ENCODE measurements at regions not wholly inside any gene's neighbourhood (a gene's known extent, or its start where the extent isn't known, plus 50 kb on each side); places are given as distances from the start of the nearest gene placed in this dataset.

DNA sequence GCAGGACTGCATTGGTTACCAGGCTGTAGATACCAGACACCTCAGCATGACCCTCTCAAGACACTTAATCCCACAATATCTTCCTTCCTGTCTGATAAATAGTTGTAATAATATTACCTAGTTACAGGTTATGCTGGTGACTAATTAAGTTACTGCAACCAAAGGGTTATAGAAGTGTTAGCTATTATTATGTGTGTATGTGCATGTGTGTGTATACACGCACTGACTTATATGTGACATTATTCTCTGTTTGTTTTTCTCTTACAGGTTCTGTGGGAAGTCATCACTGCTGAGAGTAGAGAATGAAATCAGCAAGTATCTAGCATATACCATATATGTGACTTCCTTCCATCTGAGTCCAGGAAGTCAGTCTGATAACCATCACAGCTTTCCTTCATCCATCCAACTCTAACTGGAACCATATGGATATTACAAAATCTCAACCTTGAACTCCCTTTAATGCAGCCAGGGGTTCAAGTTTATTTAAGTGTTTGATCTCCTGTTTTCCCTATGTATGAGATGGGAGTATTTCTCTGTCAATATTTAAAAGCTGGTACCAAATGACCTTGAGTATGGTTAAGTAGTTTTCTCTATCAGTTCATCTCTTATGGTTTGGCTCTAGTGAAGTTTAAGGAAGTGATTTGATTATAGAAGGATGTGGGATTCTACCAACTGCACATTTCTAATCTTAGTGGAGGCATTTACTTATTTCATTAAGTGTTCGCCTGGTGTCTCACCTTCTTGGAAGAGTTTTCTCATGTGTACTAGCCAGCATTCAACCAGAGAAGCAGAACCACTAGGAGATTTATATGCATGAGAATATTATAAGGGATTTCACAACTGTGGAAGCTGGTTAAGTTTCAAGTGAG lies 313.2 kb downstream of the HIVEP2 start:
- 68 to 79% methylated on average over 2 of the region's 2 CpGs for WGBS, 2 donors
- no peak for ATAC-seq (ENCODE audit: low FRiP score in 2 of 2)
- TF ChIP-seq POLR2A (IDR thresholded peaks at IDR 0.05): no peak
- TF ChIP-seq POLR2AphosphoS5 (IDR thresholded peaks at IDR 0.05): no peak
- TF ChIP-seq EP300 (IDR thresholded peaks at IDR 0.05): no peak
- TF ChIP-seq, protein P1, sequence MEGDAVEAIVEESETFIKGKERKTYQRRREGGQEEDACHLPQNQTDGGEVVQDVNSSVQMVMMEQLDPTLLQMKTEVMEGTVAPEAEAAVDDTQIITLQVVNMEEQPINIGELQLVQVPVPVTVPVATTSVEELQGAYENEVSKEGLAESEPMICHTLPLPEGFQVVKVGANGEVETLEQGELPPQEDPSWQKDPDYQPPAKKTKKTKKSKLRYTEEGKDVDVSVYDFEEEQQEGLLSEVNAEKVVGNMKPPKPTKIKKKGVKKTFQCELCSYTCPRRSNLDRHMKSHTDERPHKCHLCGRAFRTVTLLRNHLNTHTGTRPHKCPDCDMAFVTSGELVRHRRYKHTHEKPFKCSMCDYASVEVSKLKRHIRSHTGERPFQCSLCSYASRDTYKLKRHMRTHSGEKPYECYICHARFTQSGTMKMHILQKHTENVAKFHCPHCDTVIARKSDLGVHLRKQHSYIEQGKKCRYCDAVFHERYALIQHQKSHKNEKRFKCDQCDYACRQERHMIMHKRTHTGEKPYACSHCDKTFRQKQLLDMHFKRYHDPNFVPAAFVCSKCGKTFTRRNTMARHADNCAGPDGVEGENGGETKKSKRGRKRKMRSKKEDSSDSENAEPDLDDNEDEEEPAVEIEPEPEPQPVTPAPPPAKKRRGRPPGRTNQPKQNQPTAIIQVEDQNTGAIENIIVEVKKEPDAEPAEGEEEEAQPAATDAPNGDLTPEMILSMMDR (IDR thresholded peaks at IDR 0.05): no peak

DNA sequence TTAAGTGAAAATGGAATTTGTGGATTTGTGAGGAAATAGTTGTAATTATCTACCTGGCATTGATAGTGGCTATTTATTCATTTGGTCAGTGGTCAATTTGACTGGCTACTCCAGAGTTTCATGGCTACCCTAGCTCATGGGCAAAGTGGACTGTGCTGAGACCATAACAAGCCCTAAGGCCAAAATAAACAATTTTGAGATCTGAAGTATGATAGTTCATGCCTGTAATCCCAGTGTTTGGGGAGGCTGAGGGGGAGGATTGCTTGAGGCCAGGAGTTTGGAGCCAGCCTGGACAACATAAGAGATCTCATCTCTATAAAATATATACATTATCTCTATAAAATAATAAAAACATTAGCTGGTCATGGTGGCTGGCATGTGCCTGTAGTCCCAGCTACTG lies 311.7 kb downstream of the HIVEP2 start:
- Histone ChIP-seq H3K4me3 (no peak overlapping the region), H3K4me1 (no peaks in the 10 kb centered on the region), H3K36me3 (no peaks in the 10 kb centered on the region), H3K9me3 (no peaks in the 10 kb centered on the region), H3K27ac (no peak overlapping the region), H3K27me3 (no peaks in the 10 kb centered on the region)
- TF ChIP-seq, protein P1 (IDR thresholded peaks at IDR 0.05): no peak
- TF ChIP-seq POLR2AphosphoS5 (IDR thresholded peaks at IDR 0.05) (no peak), POLR2A (IDR thresholded peaks at IDR 0.05) (no peak), EP300 (IDR thresholded peaks at IDR 0.05) (no peak)
- DNase-seq (no peak), ATAC-seq (ENCODE audit: low FRiP score in 2 of 2) (no peak)

More for the DNA sequence above, 313.2 kb downstream of the HIVEP2 start:
- H3K9me3 ChIP-seq: no peaks in the 10 kb centered on the region
- no peak for DNase-seq
- no peak overlapping the region for H3K4me3 ChIP-seq
- no peaks in the 10 kb centered on the region for H3K27me3 ChIP-seq
- no peaks in the 10 kb centered on the region for H3K36me3 ChIP-seq
- no peak overlapping the region for H3K27ac ChIP-seq
- no peaks in the 10 kb centered on the region for H3K4me1 ChIP-seq

DNA sequence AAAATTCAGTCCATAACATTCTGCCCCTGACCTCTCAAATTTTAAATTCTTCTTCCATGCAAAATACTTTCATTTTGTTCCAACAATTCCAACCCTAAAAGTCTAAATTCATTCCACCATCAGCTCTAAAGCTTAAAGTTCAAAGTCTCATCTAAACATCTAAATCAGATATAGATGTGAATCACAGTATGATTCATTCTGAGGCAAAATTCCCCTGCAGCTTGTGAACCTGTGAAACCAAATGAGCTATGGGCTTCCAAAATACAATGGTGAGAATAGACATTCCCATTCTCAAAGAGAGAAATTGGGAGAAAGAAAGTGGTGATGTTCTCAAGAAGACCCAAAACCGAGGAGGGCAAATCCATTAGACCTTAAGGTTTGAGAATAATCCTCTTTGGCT lies 309.8 kb downstream of the HIVEP2 start:
- H3K36me3 ChIP-seq: no peaks in the 10 kb centered on the region
- H3K4me3 ChIP-seq: no peak overlapping the region
- H3K27me3 ChIP-seq: no peaks in the 10 kb centered on the region
- no peak overlapping the region for H3K27ac ChIP-seq
- DNase-seq (no peak), ATAC-seq (ENCODE audit: low FRiP score in 2 of 2) (no peak)
- TF ChIP-seq POLR2AphosphoS5 (IDR thresholded peaks at IDR 0.05): no peak
- no peak for TF ChIP-seq EP300 (IDR thresholded peaks at IDR 0.05)
- 85 to 93% methylated on average over 1 of the region's 1 CpG for WGBS, 2 donors
- no peaks in the 10 kb centered on the region for H3K9me3 ChIP-seq
- no peaks in the 10 kb centered on the region for H3K4me1 ChIP-seq

DNA sequence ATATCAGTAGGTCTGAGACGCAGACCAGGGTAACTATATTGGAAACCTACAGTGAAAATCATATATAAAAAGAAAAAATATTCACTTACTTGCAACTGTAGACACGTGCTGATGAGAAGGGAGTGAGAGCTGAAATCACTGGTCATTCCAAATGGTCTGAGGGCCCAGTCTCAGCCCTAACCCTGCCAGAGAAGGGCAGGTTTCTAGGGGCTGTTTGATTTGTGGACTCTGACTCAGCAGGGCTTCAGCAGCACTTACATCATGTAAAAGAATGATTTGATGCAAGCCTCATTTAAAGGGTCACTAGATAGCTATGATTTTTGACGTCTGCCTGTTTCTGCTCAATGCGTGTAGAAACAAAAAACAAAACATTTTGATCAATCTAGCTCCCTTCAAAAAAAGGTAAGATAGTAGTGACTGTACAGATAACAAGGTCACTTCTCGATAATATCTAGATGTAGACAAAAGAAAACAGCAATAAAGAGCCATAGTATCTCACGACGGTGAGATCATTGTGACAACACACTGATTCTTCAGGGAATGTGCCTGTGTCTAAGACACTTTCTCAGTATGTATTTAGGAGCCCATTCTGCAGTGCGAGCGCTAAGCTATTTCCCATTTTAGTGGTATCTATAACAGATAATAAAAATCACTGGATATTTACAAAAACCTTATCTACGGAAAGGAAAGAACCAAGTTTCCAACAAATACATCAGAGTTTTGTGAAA lies 307.2 kb downstream of the HIVEP2 start:
- H3K27ac ChIP-seq: no peak overlapping the region
- no peak for ATAC-seq (ENCODE audit: low FRiP score in 2 of 2)
- no peaks in the 10 kb centered on the region for H3K27me3 ChIP-seq
- TF ChIP-seq, protein P1 (IDR thresholded peaks at IDR 0.05): no peak
- no peak for TF ChIP-seq EP300 (IDR thresholded peaks at IDR 0.05)
- TF ChIP-seq POLR2AphosphoS5 (IDR thresholded peaks at IDR 0.05): no peak
- TF ChIP-seq POLR2A (IDR thresholded peaks at IDR 0.05): no peak
- DNase-seq: no peak
- no peak overlapping the region for H3K4me3 ChIP-seq
- H3K4me1 ChIP-seq: no peaks in the 10 kb centered on the region
- 83 to 85% methylated on average over 10 of the region's 10 CpGs for WGBS, 2 donors
- no peaks in the 10 kb centered on the region for H3K9me3 ChIP-seq
- no peaks in the 10 kb centered on the region for H3K36me3 ChIP-seq

DNA sequence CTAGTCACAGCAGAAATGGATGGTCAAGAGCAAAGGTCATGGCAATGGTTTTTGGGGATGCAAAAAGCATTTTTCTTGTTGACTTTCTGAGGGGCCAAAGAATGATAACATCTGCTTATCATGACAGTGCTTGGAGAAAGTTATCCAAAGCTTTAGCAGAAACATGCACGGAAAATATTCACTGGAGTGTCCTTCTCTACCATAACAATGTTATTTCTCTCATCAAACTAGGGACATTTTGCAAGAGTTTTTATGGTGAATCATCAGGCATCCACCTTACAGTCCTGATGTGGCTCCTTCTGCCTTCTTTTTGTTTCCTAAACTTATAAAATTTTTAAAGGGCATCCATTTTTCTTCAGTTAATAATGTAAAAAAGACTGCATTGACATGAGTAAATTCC lies 302.3 kb downstream of the HIVEP2 start:
- ATAC-seq (ENCODE audit: low FRiP score in 2 of 2) (no peak), DNase-seq (no peak)
- Histone ChIP-seq H3K9me3 (no peaks in the 10 kb centered on the region), H3K27me3 (no peaks in the 10 kb centered on the region), H3K27ac (no peak overlapping the region), H3K36me3 (no peaks in the 10 kb centered on the region), H3K4me1 (no peaks in the 10 kb centered on the region), H3K4me3 (no peak overlapping the region)
- TF ChIP-seq EP300 (IDR thresholded peaks at IDR 0.05) (no peak), POLR2A (IDR thresholded peaks at IDR 0.05) (no peak), POLR2AphosphoS5 (IDR thresholded peaks at IDR 0.05) (no peak)
- WGBS, 2 donors: 82 to 84% methylated on average over 1 of the region's 1 CpG
